Glutamatergic neuron (in vitro differentiated cells): ENCODE measurements at regions not wholly inside any gene's neighbourhood (a gene's known extent, or its start where the extent isn't known, plus 50 kb on each side); places are given as distances from the start of the nearest gene placed in this dataset.
"Not testable (repeated sequence)": the region's sequence is repeated elsewhere in the genome, so short reads cannot be mapped to it uniquely, and the experiment has no call there.

Experiments
- DNase-seq: peaks from one replicate; pipeline ENCODE4 v3.0.0; 2022
- H3K27ac Mint-ChIP-seq: one replicate; pipeline ENCODE4 v1.8.0; 2020; ENCODE audit warnings: mild to moderate bottlenecking, mixed read lengths, inconsistent platforms; ENCODE audit not compliant: unreplicated experiment
- H3K27me3 Mint-ChIP-seq: one replicate; pipeline ENCODE4 v1.8.0; 2020; ENCODE audit warnings: mild to moderate bottlenecking, moderate library complexity, mixed read lengths, inconsistent platforms; ENCODE audit not compliant: unreplicated experiment
- H3K36me3 Mint-ChIP-seq: one replicate; pipeline ENCODE4 v1.8.0; 2020; ENCODE audit warnings: mild to moderate bottlenecking, mixed read lengths, inconsistent platforms; ENCODE audit not compliant: unreplicated experiment
- H3K4me1 Mint-ChIP-seq: one replicate; pipeline ENCODE4 v1.8.0; 2020; ENCODE audit warnings: mild to moderate bottlenecking, low read depth, mixed read lengths, inconsistent platforms; ENCODE audit not compliant: unreplicated experiment
- H3K4me3 Mint-ChIP-seq: one replicate; pipeline ENCODE4 v1.8.0; 2020; ENCODE audit warnings: mild to moderate bottlenecking, mixed read lengths, inconsistent platforms; ENCODE audit not compliant: unreplicated experiment
- H3K9me3 Mint-ChIP-seq: one replicate; pipeline ENCODE4 v1.8.0; 2020; ENCODE audit warnings: mild to moderate bottlenecking, moderate library complexity, mixed read lengths, inconsistent platforms; ENCODE audit not compliant: unreplicated experiment
- TF ChIP-seq, protein P1 (sequence below): fragments of 200-600 bp; sonication (generic); IDR thresholded peaks from one replicate; pipeline ENCODE4 v1.5.0; 2021; ENCODE audit not compliant: partially characterized antibody, unreplicated experiment

- H3K36me3 Mint-ChIP-seq = no peaks in the 10 kb centered on the region
- H3K9me3 Mint-ChIP-seq = no peaks in the 10 kb centered on the region
- no peaks in the 10 kb centered on the region for H3K4me1 Mint-ChIP-seq
- TF ChIP-seq, protein P1, sequence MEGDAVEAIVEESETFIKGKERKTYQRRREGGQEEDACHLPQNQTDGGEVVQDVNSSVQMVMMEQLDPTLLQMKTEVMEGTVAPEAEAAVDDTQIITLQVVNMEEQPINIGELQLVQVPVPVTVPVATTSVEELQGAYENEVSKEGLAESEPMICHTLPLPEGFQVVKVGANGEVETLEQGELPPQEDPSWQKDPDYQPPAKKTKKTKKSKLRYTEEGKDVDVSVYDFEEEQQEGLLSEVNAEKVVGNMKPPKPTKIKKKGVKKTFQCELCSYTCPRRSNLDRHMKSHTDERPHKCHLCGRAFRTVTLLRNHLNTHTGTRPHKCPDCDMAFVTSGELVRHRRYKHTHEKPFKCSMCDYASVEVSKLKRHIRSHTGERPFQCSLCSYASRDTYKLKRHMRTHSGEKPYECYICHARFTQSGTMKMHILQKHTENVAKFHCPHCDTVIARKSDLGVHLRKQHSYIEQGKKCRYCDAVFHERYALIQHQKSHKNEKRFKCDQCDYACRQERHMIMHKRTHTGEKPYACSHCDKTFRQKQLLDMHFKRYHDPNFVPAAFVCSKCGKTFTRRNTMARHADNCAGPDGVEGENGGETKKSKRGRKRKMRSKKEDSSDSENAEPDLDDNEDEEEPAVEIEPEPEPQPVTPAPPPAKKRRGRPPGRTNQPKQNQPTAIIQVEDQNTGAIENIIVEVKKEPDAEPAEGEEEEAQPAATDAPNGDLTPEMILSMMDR = no peak
- no peak overlapping the region for H3K4me3 Mint-ChIP-seq
- H3K27ac Mint-ChIP-seq = no peak overlapping the region
- peaks cover 2% of the 10 kb centered on the region for H3K27me3 Mint-ChIP-seq
- DNase-seq = no peak
These were observed 324.8 kb downstream of the CYLC2 start for GRCh38 chr9:103319979-103320378.

- Mint-ChIP-seq H3K36me3 (no peaks in the 10 kb centered on the region), H3K9me3 (no peaks in the 10 kb centered on the region), H3K27ac (no peak overlapping the region), H3K27me3 (peaks cover 2% of the 10 kb centered on the region), H3K4me1 (no peaks in the 10 kb centered on the region), H3K4me3 (no peak overlapping the region)
- TF ChIP-seq, protein P1 = no peak
- no peak for DNase-seq
These were observed 328.6 kb downstream of the CYLC2 start for GRCh38 chr9:103323699-103324098.

GRCh38 chr9:103335461-103335860 lies 340.3 kb downstream of the CYLC2 start:
- H3K9me3 Mint-ChIP-seq = peaks cover 2% of the 10 kb centered on the region

DNA sequence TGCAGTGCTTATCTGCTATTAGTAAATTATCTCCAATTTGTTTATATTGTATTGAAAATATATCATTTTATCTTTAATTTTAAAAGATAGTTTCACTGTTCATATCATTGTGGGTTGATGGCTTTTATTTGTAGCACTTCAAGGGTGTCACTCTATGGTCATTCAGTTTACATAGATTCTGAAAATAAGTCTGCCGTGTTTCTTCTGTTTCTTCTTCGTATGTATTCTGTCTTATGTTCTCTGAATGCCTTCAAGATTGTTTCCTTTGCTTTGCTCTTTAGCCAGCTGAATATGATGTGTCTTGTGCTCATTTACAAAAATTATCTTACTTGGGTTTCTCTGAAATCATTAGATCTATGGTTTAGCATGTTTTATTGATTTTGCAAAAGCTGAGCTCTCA lies 359.9 kb downstream of the CYLC2 start:
- H3K9me3 Mint-ChIP-seq = no peaks in the 10 kb centered on the region
- no peaks in the 10 kb centered on the region for H3K4me1 Mint-ChIP-seq
- DNase-seq = no peak
- no peak overlapping the region for H3K4me3 Mint-ChIP-seq
- TF ChIP-seq, protein P1 = no peak
- no peak overlapping the region for H3K27ac Mint-ChIP-seq
- peaks cover 4% of the 10 kb centered on the region for H3K27me3 Mint-ChIP-seq
- peaks cover 6% of the 10 kb centered on the region for H3K36me3 Mint-ChIP-seq

More at GRCh38 chr9:103335461-103335860, 340.3 kb downstream of the CYLC2 start:
- TF ChIP-seq, protein P1 = no peak
- H3K4me3 Mint-ChIP-seq = no peak overlapping the region
- H3K27ac Mint-ChIP-seq = no peak overlapping the region
- no peaks in the 10 kb centered on the region for H3K27me3 Mint-ChIP-seq
- H3K36me3 Mint-ChIP-seq = no peaks in the 10 kb centered on the region
- DNase-seq = no peak
- no peaks in the 10 kb centered on the region for H3K4me1 Mint-ChIP-seq

DNA sequence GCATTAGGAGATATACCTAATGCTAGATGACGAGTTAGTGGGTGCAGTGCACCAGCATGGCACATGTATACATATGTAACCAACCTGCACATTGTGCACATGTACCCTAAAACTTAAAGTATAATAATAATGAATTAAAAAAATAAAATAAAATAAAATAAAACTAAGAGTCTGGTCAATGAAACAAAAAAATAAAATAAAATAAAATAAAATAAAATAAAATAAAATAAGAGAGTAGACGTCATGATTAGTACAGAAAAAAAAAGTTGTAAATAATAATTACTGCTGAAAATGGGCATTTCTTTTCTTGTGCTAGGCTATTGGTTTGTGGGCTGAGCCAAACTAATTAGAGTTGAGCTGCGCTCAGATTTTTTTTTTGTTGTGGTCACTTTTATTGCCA lies 362.8 kb downstream of the CYLC2 start:
- H3K27ac Mint-ChIP-seq, H3K27me3 Mint-ChIP-seq, H3K9me3 Mint-ChIP-seq, H3K4me3 Mint-ChIP-seq, H3K36me3 Mint-ChIP-seq, H3K4me1 Mint-ChIP-seq, DNase-seq: not testable (repeated sequence)

GRCh38 chr9:103361906-103362305 lies 366.8 kb downstream of the CYLC2 start:
- DNase-seq = no peak
- Mint-ChIP-seq H3K4me1 (no peaks in the 10 kb centered on the region), H3K27ac (no peak overlapping the region), H3K27me3 (peaks cover 4% of the 10 kb centered on the region), H3K36me3 (no peaks in the 10 kb centered on the region), H3K4me3 (no peak overlapping the region), H3K9me3 (no peaks in the 10 kb centered on the region)
- TF ChIP-seq, protein P1 = no peak
